Renal cortical epithelial cell (primary cell): ENCODE measurements at regions not wholly inside any gene's neighbourhood (a gene's known extent, or its start where the extent isn't known, plus 50 kb on each side); places are given as distances from the start of the nearest gene placed in this dataset.
"Not testable (repeated sequence)": the region's sequence is repeated elsewhere in the genome, so short reads cannot be mapped to it uniquely, and the experiment has no call there.

Experiments
- DNase-seq: peaks from one replicate; pipeline ENCODE4 v3.0.0-alpha.2; 2011; ENCODE audit warnings: low read depth

DNA sequence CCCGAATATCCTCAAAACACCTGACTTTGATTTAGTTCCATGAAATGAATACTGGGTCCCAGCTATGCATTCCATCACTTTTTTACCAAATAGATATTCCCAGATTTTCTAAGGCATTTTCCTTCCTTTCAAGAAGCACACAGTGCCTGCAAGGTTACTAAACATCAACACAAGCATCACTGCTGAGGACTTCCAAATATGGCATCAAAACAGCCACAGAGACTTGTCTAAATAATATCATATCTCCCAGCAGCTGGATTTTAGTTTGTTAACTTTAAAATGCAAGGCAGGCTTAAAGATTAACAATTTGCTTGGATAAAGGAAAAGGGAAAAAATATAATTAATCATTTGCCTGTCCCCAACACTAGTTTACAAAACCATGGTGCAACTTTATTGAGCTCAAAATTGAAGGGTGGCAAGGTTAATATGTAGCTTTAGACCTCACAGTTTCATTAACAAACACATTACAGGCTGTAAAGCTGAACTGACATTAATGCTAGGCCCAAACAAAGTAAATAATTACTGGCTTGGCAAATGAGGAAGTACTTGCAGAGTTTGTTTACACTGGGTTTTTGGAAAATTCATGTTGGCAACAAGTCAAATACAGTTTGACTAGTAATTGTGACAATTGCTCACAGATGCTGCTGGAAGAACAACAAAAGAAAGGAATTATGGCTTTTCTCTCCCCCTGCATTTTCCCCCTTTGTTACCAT, 401.7 kb upstream of the CDIN1 start:
- DNase-seq = peak; percentile 93

DNA sequence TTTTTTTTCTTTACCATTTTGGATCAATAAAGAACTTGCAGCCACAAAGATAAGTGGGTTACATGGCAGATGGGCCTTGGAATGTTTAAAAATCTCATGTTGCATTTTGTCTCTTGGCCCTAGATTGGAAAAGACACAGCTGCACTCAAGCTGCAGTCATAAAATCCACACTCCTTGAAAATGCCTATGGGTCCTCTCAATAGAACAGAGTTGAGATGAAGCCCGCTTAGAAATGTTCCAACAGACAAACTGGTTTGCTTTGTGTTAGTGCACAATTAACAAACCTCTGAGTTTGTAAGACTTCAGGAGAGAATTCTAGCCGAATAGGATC, 401.2 kb upstream of the CDIN1 start:
- no peak for DNase-seq

DNA sequence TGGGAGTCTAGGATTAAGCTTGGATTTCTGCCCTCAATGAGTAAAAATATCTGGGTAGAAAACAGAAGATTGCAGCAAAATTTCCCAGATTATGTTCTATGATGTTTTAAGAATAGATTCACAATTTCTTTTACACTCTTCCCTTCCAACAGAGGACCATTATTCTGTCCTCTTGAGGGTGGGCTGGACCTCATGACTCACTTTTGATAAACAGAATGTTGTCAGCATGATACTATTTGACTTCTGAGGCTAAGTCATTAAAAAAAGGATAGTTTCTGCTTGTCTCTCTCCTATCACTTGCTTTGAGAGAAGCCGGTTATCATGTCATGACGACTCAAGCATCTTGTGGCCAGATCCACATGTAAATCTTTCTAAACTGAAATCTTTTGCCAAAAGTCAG, 396.2 kb upstream of the CDIN1 start:
- no peak for DNase-seq

DNA sequence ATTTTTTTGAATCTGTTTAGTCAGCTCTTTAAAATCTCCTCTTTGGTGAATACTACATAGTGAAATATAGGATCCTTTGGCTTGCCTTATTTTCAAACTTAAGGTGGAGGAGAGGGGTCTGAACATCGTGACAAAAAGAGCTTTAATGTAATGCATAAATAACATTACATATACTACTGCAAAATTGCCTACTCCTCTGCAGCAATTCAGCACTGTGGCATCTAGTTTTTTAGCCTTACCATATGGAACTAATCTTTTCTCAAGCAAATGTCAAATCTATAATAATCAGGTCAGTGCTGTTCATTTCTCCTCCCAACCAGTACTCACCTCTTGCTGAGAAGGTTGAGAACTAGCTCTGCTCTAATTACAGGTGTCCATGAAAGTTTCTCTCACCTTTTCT, 394.0 kb upstream of the CDIN1 start:
- DNase-seq = no peak

DNA sequence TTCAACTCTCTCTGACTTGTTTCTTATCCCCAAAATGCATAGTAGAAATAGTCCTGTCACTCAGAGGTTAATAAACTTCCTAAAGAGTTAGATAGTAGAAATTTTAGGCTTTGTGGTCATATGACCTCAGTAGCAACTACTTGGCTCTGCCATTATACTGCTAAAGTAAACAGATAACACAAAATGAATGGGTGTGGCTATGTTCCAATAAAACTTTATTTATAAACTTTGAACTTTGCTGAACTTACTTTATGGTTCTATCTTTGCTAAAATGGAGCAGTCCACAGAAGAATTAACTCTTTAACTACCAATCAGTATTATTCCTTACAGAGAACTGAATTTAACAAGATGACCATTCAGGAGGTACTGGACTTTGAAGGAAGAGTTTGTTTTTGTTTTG, 393.6 kb upstream of the CDIN1 start:
- no peak for DNase-seq

GRCh38 chr15:36186376-36186775, 393.1 kb upstream of the CDIN1 start:
- no peak for DNase-seq

- no peak for DNase-seq
Observed at GRCh38 chr15:36191459-36191858, 388.0 kb upstream of the CDIN1 start.

- not testable (repeated sequence) for DNase-seq
Observed at GRCh38 chr15:36195361-36196007, 383.9 kb upstream of the CDIN1 start.

GRCh38 chr15:36208868-36209582, 370.4 kb upstream of the CDIN1 start:
- DNase-seq = no peak

DNA sequence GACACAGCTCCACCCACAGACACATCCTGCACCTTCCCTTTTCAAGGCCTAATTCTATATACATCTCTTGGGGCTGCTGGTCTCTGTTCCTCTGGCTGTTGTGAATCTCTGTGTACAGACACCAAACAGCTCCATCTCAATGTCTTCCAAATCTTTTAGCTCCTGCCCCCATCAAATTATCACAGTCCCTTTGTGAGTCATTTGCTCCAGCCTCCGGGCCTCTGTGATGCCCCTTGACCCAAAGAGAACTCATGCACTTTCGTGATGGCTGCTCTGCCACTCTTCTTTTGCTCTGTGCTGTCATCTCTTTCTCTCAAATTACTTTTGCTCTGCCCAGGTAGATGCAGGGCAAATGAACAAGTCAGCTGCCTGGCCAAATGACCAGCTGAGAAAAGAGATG, 369.0 kb upstream of the CDIN1 start:
- no peak for DNase-seq

DNA sequence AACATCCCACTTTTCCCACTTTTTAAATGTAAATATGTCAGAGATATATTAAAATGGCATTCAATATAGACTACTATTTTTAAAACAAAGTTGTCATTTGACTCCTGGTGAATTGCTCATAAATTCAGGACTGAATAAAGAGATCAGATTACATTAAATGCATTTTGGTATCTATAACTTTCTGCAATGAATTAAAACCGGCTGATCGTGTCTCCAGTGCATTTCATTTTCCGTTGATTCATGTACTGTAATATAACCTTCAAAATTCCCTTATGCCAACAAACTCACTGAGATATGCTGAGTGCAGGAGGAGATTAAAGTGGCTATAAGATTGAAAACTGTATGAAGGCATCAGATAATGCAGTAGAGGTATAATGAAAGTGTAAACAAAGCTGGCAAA, 361.1 kb upstream of the CDIN1 start:
- no peak for DNase-seq

DNA sequence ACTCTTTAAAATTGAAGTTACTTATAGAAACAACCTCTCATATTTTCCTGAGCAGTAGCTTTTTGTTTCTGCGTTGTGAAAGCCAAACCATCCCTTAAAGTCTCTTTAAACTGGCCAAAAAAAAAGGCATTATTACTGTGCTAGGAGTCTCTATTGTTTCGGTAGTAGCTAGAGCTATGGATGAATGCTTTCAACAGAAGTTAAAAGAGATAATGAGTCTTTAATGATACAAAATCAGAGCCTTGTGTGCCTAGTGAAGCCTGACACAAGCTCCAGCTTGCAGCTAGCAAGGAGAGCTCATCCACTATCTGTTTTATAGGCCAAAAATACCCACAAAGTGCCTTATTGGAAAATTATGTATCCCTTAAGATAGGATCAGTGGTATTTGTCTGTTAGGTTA, 360.4 kb upstream of the CDIN1 start:
- DNase-seq = peak; percentile 5

DNA sequence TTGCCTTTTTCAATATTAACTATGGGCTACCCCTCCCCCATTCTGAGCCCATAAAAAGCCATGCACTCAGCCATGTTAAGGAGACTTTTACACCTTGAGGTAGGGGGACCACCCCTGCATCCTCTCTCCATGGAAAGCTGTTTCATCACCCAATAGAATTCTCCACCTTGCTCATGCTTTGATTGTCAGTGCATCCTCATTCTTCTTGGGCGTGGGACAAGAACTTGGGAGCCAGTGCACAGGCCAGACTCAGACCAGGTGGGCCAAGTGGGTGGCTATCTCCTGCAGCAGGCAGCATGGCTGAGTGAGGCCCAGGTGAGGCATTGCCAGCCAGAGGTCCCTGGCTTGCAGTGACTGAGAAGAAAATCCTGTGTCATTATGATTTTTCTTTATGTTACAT, 357.4 kb upstream of the CDIN1 start:
- DNase-seq = no peak

DNA sequence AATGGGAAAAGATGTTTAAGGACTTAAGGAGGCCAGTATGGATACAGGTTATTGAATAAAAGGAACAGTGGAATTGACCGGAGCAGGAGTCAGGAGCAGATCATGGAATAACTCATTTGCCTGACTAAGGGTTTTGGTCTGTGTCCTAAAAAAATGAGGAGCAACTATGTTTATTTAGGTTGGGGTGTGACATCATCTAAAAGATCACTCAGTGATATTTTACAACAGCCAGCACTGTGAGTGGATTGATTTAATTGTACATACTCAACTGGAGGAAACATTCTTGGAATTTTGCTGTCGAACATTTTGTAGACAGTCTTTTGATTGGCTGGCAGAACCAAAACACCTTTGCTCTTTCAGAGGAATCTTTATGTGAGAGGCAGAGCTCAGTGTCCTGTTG, 348.6 kb upstream of the CDIN1 start:
- no peak for DNase-seq

- DNase-seq = no peak
Observed at GRCh38 chr15:36232491-36232890, 346.9 kb upstream of the CDIN1 start.

DNA sequence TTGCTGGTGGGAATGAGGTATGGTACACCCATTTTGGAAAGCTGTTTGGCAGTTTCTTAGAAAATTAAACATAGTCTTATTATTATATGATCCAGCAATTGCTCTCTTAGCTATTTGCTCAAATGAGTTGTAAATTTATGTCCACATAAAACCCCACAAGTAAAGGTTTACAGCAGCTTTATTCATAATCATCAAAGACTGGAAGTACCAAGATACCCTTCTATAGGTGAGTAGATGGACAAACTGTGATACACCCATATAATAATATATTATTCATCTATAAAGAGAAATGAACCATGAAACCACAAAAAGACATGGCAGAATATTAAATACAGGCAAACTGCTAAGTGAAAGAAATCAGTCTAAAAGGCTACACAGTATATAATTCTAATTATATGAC, 344.7 kb upstream of the CDIN1 start:
- DNase-seq = no peak

- DNase-seq = no peak
Observed at GRCh38 chr15:36235173-36235572, 344.3 kb upstream of the CDIN1 start.

GRCh38 chr15:36239509-36239908, 339.9 kb upstream of the CDIN1 start:
- DNase-seq = no peak

- no peak for DNase-seq
Observed at GRCh38 chr15:36251450-36251849, 328.0 kb upstream of the CDIN1 start.

DNA sequence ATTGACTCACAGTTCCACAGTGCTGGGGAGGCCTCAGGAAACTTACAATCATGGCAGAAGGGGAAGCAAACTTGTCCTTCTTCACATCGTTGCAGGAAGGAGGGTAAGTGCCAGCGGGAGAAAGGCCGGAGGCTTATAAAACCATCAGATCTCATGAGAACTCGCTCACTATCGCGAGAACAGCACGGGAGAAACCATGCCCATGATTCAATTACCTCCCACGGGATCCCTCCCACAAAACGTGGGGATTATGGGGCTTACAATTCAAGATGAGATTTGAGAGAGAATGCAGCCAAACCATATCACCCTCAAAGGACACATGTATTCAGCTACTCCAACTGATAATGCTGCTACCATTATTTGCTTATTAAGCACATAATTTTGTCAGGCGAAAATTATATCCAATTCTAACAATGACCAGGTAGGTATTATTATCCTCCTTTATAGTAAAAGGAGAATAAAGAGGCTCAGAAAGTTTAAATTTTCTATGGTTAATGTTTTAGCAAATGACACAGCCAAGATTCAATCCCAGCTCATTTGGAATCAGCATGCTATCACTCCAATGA, 327.2 kb upstream of the CDIN1 start:
- DNase-seq = no peak

DNA sequence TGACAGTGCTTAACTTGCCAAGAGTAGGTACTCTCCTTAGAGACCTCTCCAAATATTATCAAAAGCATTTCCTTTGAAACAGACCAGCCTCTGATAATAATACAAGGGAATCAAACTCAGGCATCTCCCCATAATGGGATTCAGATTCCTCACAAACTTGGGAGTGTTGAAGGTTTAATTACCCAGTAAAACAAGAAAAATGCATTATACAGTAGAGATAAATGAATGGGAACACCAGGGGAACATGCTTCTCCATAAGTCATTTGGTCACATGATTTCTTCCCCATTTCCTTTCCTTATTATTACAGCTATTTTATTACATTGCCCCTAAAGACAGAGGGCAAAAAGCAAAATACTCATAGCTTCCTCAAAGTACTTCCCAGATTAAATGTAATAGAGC, 325.0 kb upstream of the CDIN1 start:
- no peak for DNase-seq

DNA sequence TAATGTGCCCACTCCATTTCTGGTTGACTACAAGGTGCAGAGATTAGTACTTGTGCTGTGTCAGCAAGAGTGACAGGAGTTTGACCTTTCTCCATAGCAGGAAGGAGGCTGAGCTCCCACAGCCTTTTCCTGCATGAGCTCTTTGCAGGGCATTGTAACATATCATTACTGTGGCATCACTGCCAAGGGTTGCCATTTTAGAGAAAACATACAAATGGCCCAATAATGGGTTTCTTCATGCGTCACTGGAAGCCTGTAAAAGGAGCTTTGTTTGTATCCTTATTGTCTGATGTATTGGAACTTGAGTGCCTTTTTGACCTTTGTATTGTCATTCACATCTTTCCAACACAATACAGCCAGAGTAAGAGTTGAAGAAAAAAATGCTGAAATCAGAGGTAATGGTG, 323.0 kb upstream of the CDIN1 start:
- no peak for DNase-seq

DNA sequence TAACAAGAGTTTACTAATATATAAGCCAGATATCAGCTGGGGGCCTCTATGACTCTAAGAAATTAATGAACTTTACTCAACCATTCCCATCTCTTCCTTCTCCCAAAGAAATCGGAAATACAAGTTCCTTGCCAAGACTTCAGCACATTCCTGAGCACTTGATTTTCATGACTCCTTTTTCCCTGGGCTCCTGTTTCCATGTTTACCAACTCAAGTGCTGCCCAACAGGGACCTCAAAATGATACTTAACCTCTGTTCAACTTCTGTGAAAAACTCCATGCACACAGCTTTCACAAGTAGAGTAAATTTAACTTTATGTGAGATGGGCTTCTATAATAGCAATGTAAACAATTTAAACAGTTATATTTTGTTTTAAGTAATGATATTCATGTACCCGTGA, 315.8 kb upstream of the CDIN1 start:
- no peak for DNase-seq
